HCT116 (cell line): ENCODE measurements at regions not wholly inside any gene's neighbourhood (a gene's known extent, or its start where the extent isn't known, plus 50 kb on each side); places are given as distances from the start of the nearest gene placed in this dataset.

Source experiments
- CTCF ChIP-seq, 3 experiments: fragments of 200-600 bp in 1 of 3; sonication (generic) in 1 of 3; IDR thresholded peaks in 2 of 3; conservative IDR thresholded peaks in 1 of 3; 2 replicates each; pipeline ENCODE4 v1.5.1; 2012 to 2017; ENCODE audit warnings: low read depth in 2 of 3, low read length in 2 of 3, antibody characterized with exemption in 1 of 3, borderline replicate concordance in 1 of 3, control low read depth in 1 of 3, mild to moderate bottlenecking in 1 of 3, mixed read lengths in 1 of 3, mixed run types in 1 of 3, moderate library complexity in 1 of 3; ENCODE audit not compliant: insufficient read depth in 1 of 3
- EZH2 ChIP-seq: fragments of 200-600 bp; sonication (generic); IDR thresholded peaks from 2 replicates; pipeline ENCODE4 v1.6.1; 2017; ENCODE audit warnings: antibody characterized with exemption, mixed run types
- EZH2phosphoT487 ChIP-seq: fragments of 200-600 bp; IDR thresholded peaks from 2 replicates; pipeline ENCODE4 v1.6.1; 2018; ENCODE audit warnings: antibody characterized with exemption, borderline replicate concordance
- MAX ChIP-seq: IDR thresholded peaks from 2 replicates; pipeline ENCODE4 v1.6.1; 2012
- POLR2A ChIP-seq: IDR thresholded peaks from 2 replicates; pipeline ENCODE4 v1.7.0; 2011; ENCODE audit warnings: borderline replicate concordance; ENCODE audit not compliant: insufficient read depth, insufficient read length; ENCODE audit errors: extremely low read depth
- POLR2AphosphoS5 ChIP-seq: IDR thresholded peaks from 2 replicates; pipeline ENCODE4 v1.6.1; 2011; ENCODE audit warnings: mild to moderate bottlenecking, low read depth, low read length, moderate library complexity
- YY1 ChIP-seq: IDR thresholded peaks from 2 replicates; pipeline ENCODE4 v1.6.1; 2011; ENCODE audit warnings: low read length, low read depth, moderate library complexity, mild to moderate bottlenecking; ENCODE audit not compliant: insufficient replicate concordance; ENCODE audit errors: extremely low read depth

GRCh38 chr2:120404274-120404673, 58.3 kb downstream of the INHBB start:
- no peak for TF ChIP-seq EZH2phosphoT487
- no peak for TF ChIP-seq POLR2AphosphoS5
- no peak for TF ChIP-seq CTCF (IDR thresholded peaks at IDR 0.05 in 2 of 3, conservative IDR thresholded peaks at IDR 0.05 in 1 of 3; ENCODE audit: borderline replicate concordance in 1 of 3, insufficient read depth in 1 of 3, low read depth in 2 of 3, low read length in 2 of 3)
- no peak for TF ChIP-seq POLR2A
- TF ChIP-seq EZH2 = no peak
- TF ChIP-seq MAX = no peak
- TF ChIP-seq YY1 = no peak
